ENCODE measurements at regions not wholly inside any gene's neighbourhood (a gene's known extent, or its start where the extent isn't known, plus 50 kb on each side); places are given as distances from the start of the nearest gene placed in this dataset.
"Not testable (repeated sequence)": the region's sequence is repeated elsewhere in the genome, so short reads cannot be mapped to it uniquely, and the experiment has no call there.

GRCh38 chr10:23786594-23786993 is 347.7 kb downstream of the OTUD1 start:
- no peaks in the 10 kb centered on the region for H4K20me1 ChIP-seq (ENCODE audit: insufficient read depth, low read length)
- no peaks in the 10 kb centered on the region for H3K36me3 ChIP-seq (ENCODE audit: insufficient read depth, low read length)
- no peaks in the 10 kb centered on the region for H3K79me2 ChIP-seq (ENCODE audit: insufficient read depth, low read length)
- H3K4me3 ChIP-seq (ENCODE audit: low read depth in 1 of 2, low read length in 2 of 2): no peak overlapping the region
- H3K9me3 ChIP-seq (ENCODE audit: insufficient read depth, low read length, severe bottlenecking): no peaks in the 10 kb centered on the region
- H3K9ac ChIP-seq (ENCODE audit: low read depth, low read length): no peak overlapping the region
- H3K27ac ChIP-seq (ENCODE audit: low read length): no peak overlapping the region
- H2AFZ ChIP-seq (ENCODE audit: low read depth, low read length): no peak overlapping the region
- DNase-seq (no peak), ATAC-seq (ENCODE audit: insufficient read depth, low read depth) (no peak)
- H3K4me2 ChIP-seq (ENCODE audit: insufficient read depth, low read length): no peak overlapping the region
- TF ChIP-seq CTCF (IDR thresholded peaks at IDR 0.05; ENCODE audit: borderline replicate concordance, extremely low read depth, low read length, poor library complexity, severe bottlenecking) (no peak), EZH2 (IDR thresholded peaks at IDR 0.05; ENCODE audit: borderline replicate concordance, low read depth, low read length, severe bottlenecking) (no peak)
- H3K27me3 ChIP-seq (ENCODE audit: insufficient read depth, low read length, poor library complexity): no peaks in the 10 kb centered on the region
- H3K4me1 ChIP-seq (ENCODE audit: insufficient read depth, low read length): no peaks in the 10 kb centered on the region

- H3K4me1 ChIP-seq (ENCODE audit: insufficient read depth, low read length): no peaks in the 10 kb centered on the region
- DNase-seq (no peak), ATAC-seq (ENCODE audit: insufficient read depth, low read depth) (no peak)
- H4K20me1 ChIP-seq (ENCODE audit: insufficient read depth, low read length): no peaks in the 10 kb centered on the region
- no peaks in the 10 kb centered on the region for H3K79me2 ChIP-seq (ENCODE audit: insufficient read depth, low read length)
- TF ChIP-seq EZH2 (IDR thresholded peaks at IDR 0.05; ENCODE audit: borderline replicate concordance, low read depth, low read length, severe bottlenecking) (no peak), CTCF (IDR thresholded peaks at IDR 0.05; ENCODE audit: borderline replicate concordance, extremely low read depth, low read length, poor library complexity, severe bottlenecking) (no peak)
- no peak overlapping the region for H3K9ac ChIP-seq (ENCODE audit: low read depth, low read length)
- H3K4me2 ChIP-seq (ENCODE audit: insufficient read depth, low read length): no peak overlapping the region
- no peak overlapping the region for H3K4me3 ChIP-seq (ENCODE audit: low read depth in 1 of 2, low read length in 2 of 2)
- H3K27ac ChIP-seq (ENCODE audit: low read length): no peak overlapping the region
- H3K9me3 ChIP-seq (ENCODE audit: insufficient read depth, low read length, severe bottlenecking): no peaks in the 10 kb centered on the region
- H3K27me3 ChIP-seq (ENCODE audit: insufficient read depth, low read length, poor library complexity): no peaks in the 10 kb centered on the region
- no peak overlapping the region for H2AFZ ChIP-seq (ENCODE audit: low read depth, low read length)
- H3K36me3 ChIP-seq (ENCODE audit: insufficient read depth, low read length): no peaks in the 10 kb centered on the region
These were observed 354.7 kb downstream of the OTUD1 start for GRCh38 chr10:23793577-23793976.

GRCh38 chr10:23797452-23797851 is 358.6 kb downstream of the OTUD1 start:
- not testable (repeated sequence) for H3K27ac ChIP-seq (ENCODE audit: low read length); H3K9ac ChIP-seq (ENCODE audit: low read depth, low read length); H3K4me2 ChIP-seq (ENCODE audit: insufficient read depth, low read length); H3K27me3 ChIP-seq (ENCODE audit: insufficient read depth, low read length, poor library complexity); ATAC-seq (ENCODE audit: insufficient read depth, low read depth); DNase-seq; H2AFZ ChIP-seq (ENCODE audit: low read depth, low read length); H3K9me3 ChIP-seq (ENCODE audit: insufficient read depth, low read length, severe bottlenecking); H4K20me1 ChIP-seq (ENCODE audit: insufficient read depth, low read length); H3K36me3 ChIP-seq (ENCODE audit: insufficient read depth, low read length); H3K79me2 ChIP-seq (ENCODE audit: insufficient read depth, low read length); H3K4me3 ChIP-seq (ENCODE audit: low read depth in 1 of 2, low read length in 2 of 2); H3K4me1 ChIP-seq (ENCODE audit: insufficient read depth, low read length)

GRCh38 chr10:23804125-23804524 is 365.2 kb downstream of the OTUD1 start:
- no peak for ATAC-seq (ENCODE audit: insufficient read depth, low read depth)

More at GRCh38 chr10:23804125-23804524, 365.2 kb downstream of the OTUD1 start:
- TF ChIP-seq EZH2 (IDR thresholded peaks at IDR 0.05; ENCODE audit: borderline replicate concordance, low read depth, low read length, severe bottlenecking) (no peak), CTCF (IDR thresholded peaks at IDR 0.05; ENCODE audit: borderline replicate concordance, extremely low read depth, low read length, poor library complexity, severe bottlenecking) (no peak)
- no peaks in the 10 kb centered on the region for H3K36me3 ChIP-seq (ENCODE audit: insufficient read depth, low read length)
- H2AFZ ChIP-seq (ENCODE audit: low read depth, low read length): no peak overlapping the region
- no peaks in the 10 kb centered on the region for H4K20me1 ChIP-seq (ENCODE audit: insufficient read depth, low read length)
- H3K9ac ChIP-seq (ENCODE audit: low read depth, low read length): no peak overlapping the region
- H3K4me1 ChIP-seq (ENCODE audit: insufficient read depth, low read length): no peaks in the 10 kb centered on the region
- DNase-seq: no peak
- no peak overlapping the region for H3K4me2 ChIP-seq (ENCODE audit: insufficient read depth, low read length)
- H3K9me3 ChIP-seq (ENCODE audit: insufficient read depth, low read length, severe bottlenecking): no peaks in the 10 kb centered on the region
- no peaks in the 10 kb centered on the region for H3K79me2 ChIP-seq (ENCODE audit: insufficient read depth, low read length)
- H3K4me3 ChIP-seq (ENCODE audit: low read depth in 1 of 2, low read length in 2 of 2): no peak overlapping the region
- no peaks in the 10 kb centered on the region for H3K27me3 ChIP-seq (ENCODE audit: insufficient read depth, low read length, poor library complexity)
- no peak overlapping the region for H3K27ac ChIP-seq (ENCODE audit: low read length)

All from DND-41 (cell line).